GM18870 (cell line): ENCODE measurements at regions not wholly inside any gene's neighbourhood (a gene's known extent, or its start where the extent isn't known, plus 50 kb on each side); places are given as distances from the start of the nearest gene placed in this dataset.
"Not testable (repeated sequence)": the region's sequence is repeated elsewhere in the genome, so short reads cannot be mapped to it uniquely, and the experiment has no call there.

Experiments
- ATAC-seq: cut with Tn5 transposase; IDR thresholded peaks from one replicate; pipeline ENCODE4 v1.9.1; 2021; ENCODE audit warnings: moderate library complexity; ENCODE audit not compliant: unreplicated experiment

GRCh38 chr13:69109891-69110525, 997.6 kb upstream of the ATXN8OS start:
- ATAC-seq, result no peak

GRCh38 chr13:69108486-69108885, 999.1 kb upstream of the ATXN8OS start:
- no peak for ATAC-seq

- ATAC-seq, result no peak
Measured at GRCh38 chr13:69107436-69107835, 1000.2 kb upstream of the ATXN8OS start.

DNA sequence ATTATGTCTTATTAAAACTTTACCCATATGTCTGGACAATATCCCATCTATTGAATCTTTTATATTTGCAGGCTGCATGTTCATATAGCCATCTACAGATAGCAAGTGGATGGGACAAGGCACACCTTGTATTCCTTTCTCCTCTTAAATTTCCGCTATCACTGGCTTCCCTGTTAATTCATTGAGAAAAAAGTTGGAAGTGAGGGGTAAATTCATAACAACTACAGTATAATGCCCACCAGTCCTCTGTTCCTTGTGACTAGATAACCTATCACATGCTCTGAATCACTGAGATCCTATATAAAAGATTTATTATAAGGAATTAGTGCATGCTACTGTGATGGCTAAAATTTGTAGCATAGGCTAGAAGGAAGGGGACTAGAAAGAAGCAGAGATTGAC, 1005.8 kb upstream of the ATXN8OS start:
- ATAC-seq, result no peak

GRCh38 chr13:69094485-69094884, 1013.1 kb upstream of the ATXN8OS start:
- ATAC-seq, result no peak

DNA sequence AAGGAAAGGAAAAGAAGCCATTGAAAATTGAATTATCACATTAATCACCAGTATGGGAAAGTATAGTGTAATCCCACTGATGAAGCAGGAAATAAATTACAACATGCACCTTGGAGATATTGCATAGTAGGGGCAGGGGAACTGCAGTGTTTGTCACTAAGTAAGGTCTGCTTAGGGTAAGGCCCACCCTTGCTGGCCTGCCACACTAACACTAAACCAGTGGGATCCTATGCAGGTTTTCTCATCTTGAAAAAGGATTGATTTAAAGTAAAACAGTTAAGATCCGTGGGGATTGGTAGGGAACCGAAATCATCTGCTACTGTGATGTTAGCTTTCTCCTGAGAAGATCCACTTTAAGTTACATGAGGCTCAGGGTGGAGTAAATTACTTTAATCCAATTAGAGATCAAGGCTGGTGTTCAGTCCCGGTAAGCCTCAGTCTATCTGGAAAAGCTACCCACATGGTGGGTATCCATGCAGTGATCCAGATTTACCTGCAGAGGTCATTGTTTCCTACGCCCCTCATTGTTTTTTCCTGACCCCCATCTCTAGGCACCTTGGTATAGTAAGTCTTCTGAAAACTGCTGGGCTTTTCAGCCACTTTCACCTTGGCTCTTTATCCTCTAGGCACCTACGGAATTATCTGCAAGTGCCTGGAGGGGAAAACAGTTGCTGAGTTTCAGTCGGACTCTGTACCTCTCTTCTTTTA, 1014.9 kb upstream of the ATXN8OS start:
- no peak for ATAC-seq

GRCh38 chr13:69077267-69077666, 1030.4 kb upstream of the ATXN8OS start:
- no peak for ATAC-seq

DNA sequence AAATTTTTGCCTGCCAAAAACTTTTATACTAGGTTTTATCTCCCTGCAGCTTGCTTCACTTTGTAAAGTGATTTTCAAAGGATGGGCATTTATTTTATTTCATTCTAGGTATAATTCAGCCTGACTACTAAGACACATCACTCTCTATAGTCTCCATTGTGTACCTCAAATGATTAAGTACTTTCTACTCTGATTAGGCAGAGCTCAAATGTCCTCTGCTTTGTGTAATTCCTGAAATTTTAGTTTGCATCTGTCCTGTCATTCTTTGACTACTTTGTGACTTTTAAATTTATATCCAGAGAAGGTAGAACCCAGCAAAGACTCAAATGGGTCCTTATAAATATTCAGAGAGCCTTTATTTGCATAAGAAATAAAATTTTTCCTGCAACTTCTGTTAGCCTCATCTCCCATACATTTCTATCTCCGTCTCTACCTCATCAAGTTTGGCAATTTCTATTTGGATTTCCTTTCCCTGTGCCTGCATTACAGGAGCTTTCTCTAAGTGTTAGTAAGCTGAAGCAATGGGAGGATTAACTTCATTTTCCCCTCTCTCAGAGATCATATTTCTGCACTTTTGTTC, 1038.0 kb upstream of the ATXN8OS start:
- no peak for ATAC-seq

GRCh38 chr13:69050696-69051095, 1056.9 kb upstream of the ATXN8OS start:
- no peak for ATAC-seq

GRCh38 chr13:69044629-69045028, 1063.0 kb upstream of the ATXN8OS start:
- no peak for ATAC-seq

DNA sequence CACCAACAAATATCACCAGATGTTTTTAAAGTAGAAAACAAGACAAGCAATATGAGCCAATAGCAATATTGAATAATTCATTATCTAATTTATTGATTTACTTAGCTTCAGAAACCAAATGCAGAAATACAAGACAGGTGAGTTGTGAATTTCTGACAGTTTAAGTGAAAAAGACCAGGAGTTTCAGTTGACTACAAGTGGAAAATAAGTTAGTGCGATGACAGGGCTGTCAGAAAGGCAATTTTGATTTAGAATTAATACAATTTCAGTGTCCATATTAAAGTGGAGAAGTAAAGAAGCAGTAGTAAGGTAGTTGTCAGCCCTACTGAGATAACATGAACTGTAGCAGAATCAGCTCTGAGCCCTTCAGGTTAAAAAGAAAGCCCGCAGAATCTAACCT, 1066.7 kb upstream of the ATXN8OS start:
- ATAC-seq, result no peak

DNA sequence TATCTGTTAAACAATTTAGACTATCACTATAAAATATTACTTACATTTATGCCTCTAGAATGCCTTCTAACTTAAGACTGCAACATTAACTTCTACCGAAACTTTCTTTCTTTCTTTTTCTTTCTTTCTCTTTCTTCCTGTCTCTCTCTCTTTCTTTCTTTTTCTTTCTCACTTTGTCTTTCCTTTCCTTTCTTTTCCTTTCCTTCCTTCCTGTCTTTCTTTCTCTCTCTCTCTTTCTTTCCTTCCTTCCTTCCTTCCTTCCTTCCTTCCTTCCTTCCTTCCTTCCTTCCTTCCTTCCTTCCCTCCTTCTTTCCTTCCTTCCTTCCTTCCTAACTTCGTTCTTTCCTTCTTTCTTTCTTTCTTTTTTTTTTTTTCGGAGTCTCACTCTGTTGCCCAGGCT, 1071.9 kb upstream of the ATXN8OS start:
- ATAC-seq, result no peak

DNA sequence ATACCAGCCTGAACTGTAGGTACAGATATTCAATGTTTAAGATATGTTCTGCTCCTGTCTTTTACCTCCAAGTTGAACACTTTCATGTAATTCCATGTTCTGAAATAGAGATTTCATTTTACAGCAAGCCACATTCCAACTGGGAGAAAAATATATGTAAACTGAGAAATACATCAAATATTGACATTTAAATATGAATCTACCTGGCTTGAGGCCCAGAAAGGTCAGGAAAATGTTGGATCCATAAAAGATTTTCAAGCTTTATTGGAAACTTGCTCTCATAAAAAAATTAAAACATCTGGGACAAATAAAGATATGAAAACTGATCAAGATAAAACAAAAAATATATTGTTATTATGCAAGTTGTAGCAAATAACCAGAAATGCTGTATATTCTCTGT, 1078.7 kb upstream of the ATXN8OS start:
- no peak for ATAC-seq

DNA sequence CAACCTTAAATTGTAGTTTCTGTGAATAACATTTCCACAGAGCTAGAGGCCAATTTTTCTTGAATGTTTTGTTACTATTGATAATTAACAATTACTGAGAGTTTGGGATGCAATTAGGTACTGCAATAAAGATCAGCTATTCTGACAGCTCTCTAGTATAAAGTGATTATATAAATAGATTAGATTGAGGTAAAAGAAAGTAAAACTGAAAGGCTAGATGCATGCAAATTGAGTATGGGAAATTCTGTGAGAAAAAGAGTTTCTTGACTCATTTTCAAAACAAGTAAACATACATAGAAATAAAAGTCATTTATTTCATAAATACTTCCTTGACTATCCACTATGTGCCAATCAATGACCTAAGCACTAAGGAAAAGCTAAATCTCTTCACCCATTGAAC, 1087.5 kb upstream of the ATXN8OS start:
- no peak for ATAC-seq

- not testable (repeated sequence) for ATAC-seq
Measured at GRCh38 chr13:69018173-69018572, 1089.5 kb upstream of the ATXN8OS start.

DNA sequence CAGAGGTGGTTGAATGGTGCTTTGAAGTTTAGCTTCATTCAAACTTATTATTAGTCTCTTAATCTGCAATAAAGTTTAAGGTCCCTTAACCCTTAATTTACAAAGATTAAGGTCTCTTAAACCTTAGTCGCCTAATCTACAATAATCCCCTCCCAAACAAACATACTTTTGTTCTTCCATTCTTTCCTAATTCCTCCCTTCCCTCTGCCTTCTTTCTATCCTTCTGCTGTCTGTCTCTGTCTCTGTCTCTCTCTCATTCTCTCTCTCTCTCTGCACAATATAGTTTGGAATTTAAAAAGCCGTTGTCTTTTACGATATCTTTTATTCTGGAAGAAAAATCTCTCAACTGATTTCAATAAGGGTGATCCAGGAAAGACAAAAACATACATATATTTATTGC, 1096.8 kb upstream of the ATXN8OS start:
- ATAC-seq, result no peak

GRCh38 chr13:69008499-69008898, 1099.1 kb upstream of the ATXN8OS start:
- ATAC-seq, result no peak

DNA sequence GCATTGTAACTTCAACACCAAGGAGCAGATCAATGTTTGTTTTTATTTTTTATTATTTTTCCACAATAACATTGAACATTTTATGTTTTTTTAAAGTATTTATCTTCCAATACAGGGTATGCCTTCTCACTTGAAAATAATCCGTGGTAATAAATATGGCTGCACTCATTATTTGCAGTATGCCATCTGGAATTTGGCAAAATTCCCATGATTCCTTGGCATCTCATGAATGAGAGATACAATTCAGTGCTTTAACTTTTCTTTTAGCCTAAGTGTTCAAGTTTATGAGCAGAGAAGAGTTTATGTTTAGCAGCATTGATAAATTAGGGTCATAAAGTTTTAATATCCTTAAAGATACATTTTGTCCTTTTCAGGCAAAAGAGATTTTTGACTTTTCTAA, 1109.6 kb upstream of the ATXN8OS start:
- no peak for ATAC-seq

GRCh38 chr13:68996668-68997025, 1111.0 kb upstream of the ATXN8OS start:
- no peak for ATAC-seq

DNA sequence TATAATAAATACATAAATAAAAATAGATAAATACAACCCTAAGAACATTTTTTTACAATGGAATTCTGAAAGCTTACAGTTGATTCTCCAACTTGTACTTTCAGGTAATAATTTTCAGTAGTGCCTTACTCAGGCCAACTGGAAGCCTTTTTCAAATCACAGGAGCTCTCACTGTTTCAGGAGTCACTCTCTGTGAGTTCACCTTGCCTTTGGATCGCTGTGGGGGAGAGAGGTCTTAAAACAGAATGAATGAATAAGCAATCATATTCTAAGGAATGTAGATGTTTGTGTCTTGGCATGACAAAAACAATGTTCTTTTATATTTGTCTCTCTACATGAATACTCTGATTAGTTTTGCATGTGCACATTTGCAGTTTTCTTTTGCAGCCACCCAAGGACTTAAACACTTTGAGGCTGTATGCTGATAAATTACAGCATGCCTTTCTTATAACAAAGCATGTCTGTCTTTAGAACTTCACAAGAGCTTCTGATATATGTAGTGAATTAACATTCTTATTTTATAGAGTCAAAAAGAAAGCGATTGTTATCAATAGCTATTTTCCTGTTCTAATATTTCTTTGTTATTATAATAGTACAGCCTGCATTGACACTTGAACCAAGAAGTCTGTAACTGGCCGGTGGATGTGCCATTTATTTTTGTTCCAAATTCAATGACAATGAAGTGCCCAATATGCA, 1111.5 kb upstream of the ATXN8OS start:
- no peak for ATAC-seq

- ATAC-seq, result no peak
Measured at GRCh38 chr13:68993154-68993553, 1114.5 kb upstream of the ATXN8OS start.

GRCh38 chr13:68988176-68988575, 1119.5 kb upstream of the ATXN8OS start:
- ATAC-seq, result no peak
